ENCODE measurements at regions not wholly inside any gene's neighbourhood (a gene's known extent, or its start where the extent isn't known, plus 50 kb on each side); places are given as distances from the start of the nearest gene placed in this dataset.

DNA sequence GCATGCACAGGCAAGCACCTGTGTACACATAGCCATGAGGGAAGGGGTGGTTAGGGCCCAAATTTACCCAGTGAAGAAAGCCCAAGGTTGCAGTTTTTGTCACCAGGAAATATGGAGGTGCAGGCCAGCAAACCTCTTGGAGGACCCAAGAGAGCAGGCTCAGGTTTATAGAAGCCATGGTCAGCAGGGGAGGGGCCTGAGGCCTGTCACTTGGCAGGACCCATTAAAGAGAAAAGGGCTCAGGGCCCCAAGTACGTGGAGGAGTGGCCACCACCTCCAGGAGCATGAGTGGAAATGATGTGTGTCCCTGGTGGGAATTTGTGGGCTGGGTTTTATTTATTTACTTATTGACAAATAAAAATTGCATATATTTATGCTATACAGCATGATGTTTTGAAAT is 192.9 kb downstream of the HAUS1 start:
- DNase-seq: no peak

DNA sequence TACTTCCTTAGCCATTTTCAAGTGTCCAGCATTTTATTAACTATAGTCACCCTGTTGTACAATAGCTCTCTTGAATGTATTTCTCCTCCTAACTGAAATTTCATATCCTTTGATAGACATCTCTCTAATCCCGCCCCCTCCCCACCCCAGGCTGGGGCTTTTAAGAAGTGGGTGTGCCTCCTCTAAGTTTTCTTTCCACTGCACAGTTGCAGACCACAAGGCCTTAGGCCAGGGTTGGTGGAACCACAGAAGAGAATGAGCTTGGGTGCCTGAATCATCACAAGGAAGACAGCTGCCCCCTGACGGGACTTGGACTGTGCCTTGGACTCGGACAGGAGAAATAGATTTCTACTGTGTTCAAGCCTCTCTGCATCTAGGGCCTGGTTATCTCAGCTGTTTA is 193.4 kb downstream of the HAUS1 start:
- DNase-seq: peak; percentile 78

DNA sequence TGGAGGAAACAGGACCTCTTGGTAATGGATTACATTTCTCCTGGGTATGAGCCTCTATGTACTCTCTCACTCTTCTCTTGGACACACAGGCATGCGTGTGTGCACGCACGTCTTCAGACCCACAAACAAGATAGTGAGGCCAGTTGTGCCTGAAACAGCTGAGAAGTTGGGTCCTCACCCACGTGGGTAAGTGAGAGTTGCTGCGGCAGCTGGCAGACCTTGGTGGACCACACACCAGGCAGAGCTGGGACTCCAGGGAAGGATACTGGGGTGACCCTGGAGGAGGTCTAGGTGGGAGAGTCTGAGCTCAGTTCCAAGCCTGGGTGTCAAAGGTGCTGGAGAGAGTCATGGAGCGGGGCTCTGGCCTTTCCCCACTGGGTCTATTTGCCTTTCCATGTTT is 194.3 kb downstream of the HAUS1 start:
- DNase-seq: no peak

- DNase-seq: no peak
Measured at GRCh38 chr18:46299465-46300008, 195.4 kb downstream of the HAUS1 start.

- no peak for DNase-seq
Measured at GRCh38 chr18:46301081-46301480, 196.9 kb downstream of the HAUS1 start.

DNA sequence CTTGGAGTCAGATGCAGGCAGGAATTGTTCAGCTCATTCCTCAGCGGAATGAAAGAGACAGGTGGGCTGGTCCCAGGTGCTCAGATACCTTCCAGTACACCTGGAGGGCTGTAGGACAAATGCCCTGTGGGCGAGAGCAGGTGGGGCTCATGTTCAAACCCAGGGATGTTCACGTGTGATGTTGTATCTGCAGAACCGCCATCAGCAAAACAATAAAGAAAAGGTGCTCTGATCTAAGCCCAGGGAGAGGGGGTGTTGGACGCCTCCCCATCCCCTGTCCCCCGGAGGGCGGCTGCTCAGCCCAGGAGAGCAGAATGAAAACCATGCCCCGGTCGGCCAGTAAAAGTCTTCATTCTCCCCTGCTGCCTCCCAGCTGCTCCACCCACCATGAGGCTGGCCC is 197.4 kb downstream of the HAUS1 start:
- DNase-seq: no peak

GRCh38 chr18:46302528-46303485 is 198.6 kb downstream of the HAUS1 start:
- DNase-seq: no peak

DNA sequence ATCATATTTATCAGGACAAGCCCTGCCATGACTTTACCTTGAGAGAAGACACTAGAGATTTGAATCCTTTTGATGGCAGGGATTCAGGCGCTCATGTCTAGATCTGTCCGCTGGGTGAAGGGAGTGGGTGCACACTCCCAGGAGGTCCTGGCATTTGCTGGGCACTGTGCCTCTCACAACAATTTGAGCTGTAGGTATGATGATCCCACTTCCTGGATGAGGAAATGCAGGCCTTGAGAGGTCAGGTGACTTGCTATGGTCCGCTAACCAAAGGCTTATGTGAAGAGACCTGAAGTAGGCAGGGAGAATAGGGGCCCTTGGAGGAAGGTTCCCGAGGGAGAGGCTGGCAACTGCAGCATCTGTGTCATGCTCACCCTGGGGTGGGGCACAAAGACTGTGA is 206.1 kb downstream of the HAUS1 start:
- no peak for DNase-seq

DNA sequence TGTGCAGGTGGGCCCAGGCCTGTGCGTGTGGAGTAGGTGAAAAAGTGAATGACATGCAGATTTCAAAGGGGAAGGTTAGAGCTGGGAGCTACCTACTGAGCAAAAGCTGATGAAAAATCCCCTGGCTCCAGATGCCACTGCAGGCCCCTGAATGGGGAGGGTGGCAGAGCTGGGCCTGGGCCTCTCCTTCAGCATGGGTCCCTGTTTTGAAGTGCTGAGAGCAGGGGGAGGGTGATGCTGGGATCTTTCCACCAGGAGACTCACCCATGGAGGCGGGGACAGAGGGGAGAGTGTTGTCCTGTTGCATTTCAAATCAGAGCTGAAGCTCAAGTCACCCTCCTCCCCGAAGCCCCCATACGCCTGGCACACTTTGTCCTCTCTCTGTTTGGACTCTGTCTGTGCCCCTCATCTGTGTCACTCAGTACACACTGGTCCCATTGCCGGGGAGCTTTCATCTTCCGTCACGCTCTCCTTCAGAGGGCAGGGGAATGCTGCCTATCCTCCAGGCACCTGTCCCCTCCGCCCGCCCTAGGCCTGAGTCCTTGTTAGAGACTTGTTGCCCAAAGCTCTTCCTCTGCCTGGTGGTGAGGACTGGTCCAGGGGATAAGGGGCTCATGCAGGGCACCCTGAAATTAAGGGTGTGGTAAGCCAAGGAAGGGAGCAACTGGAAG is 206.6 kb downstream of the HAUS1 start:
- no peak for DNase-seq

- DNase-seq: no peak
Measured at GRCh38 chr18:46311491-46311890, 207.3 kb downstream of the HAUS1 start.

DNA sequence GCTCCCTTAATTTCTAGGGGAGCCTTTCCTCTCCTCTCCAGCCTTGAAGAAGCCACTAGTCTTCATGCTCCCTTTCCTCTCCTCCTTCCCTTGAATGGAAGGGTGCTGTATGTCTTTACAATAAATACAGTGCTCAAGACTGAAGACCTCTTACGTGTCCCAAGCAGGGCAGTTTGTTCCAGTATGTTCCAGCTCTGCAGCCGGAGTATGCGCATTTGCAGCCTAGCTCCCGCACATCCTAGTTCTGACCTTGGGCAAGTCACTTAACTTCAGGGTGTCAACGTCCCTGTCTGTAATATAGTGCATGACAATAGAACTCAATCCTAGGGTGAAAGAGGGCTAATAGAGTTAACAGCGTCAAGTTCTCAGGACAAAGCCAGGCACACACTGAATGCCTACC is 208.0 kb downstream of the HAUS1 start:
- no peak for DNase-seq

DNA sequence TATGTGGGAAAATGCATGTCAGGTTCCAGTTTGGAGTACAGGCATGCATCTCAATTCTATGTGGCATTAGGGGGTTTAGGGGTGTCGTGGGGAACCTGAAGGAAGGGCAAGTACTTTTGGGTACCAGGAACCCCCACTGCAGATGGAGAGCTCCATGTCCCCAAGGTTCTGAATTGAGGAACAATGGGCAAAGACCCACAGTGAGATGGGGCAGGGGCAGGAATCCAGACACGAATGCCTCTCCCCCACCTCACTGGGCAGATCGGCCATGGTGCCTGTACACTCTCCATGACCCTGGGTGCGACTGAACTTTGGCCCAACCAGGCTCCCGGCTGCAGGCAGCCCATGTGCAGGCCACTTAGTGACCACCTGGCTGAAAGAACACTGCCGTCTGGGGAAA is 209.3 kb downstream of the HAUS1 start:
- DNase-seq: no peak

GRCh38 chr18:46314011-46314410 is 209.8 kb downstream of the HAUS1 start:
- DNase-seq: no peak

DNA sequence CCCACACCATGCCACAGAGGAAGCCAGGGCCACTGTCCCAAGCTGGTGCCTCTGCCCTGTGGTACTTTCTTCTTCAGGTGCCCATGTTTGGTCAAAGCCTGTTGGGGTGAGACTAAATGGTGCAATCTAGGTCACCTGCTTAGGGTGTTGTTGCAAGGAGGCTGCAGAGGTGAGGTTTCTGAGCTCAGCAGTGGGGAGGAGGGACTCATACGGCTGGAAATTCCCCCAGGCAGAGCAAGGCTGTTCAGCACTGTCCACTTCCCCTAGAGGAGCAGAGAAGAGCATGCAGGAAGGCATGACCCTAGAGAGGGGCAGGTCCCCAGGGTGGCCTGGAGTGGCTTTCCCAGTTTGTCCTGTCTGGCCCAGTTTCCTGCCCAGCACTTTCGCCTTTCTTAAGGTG is 211.0 kb downstream of the HAUS1 start:
- no peak for DNase-seq

GRCh38 chr18:46318356-46318755 is 214.2 kb downstream of the HAUS1 start:
- DNase-seq: no peak

GRCh38 chr18:46319783-46320182 is 215.6 kb downstream of the HAUS1 start:
- DNase-seq: no peak

GRCh38 chr18:46320297-46320696 is 216.1 kb downstream of the HAUS1 start:
- peak; percentile 16 for DNase-seq

DNA sequence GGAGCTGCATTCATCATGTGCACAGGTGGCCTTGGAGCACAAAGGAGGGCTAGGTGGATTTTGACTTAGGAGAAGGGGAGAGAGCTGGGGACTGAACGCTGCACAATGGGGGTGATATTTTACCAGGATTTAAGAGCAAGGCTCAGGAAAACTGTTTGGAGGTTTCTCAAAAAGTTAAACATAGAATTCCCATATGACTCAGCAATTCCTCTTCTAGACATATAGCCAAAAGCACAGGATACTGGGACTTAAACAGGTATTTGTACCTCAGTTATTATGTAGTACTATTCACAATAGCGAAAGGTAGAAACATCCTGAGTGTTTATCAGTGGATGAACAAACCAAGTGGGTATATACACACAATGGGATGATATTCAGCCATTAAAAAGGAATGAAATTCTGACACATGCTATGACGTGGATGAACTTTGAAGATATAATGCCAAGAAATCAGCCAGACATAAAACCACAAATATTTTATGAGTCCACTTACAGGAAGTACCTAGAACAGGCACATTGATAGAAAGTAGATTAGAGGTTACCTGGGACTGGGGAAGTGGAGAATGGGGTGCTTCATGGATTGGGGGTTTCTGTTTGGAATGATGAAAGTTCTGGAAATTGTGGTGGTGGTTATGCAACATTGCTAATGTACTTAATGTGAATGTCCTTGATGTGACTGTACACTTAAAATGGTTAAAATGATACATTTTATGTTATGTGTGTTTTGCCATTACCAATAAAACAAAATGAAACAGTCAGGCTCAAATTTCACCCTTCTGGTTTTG is 216.9 kb downstream of the HAUS1 start:
- DNase-seq: no peak

GRCh38 chr18:46321955-46322354 is 217.8 kb downstream of the HAUS1 start:
- no peak for DNase-seq

GRCh38 chr18:46322411-46322891 is 218.3 kb downstream of the HAUS1 start:
- no peak for DNase-seq

DNA sequence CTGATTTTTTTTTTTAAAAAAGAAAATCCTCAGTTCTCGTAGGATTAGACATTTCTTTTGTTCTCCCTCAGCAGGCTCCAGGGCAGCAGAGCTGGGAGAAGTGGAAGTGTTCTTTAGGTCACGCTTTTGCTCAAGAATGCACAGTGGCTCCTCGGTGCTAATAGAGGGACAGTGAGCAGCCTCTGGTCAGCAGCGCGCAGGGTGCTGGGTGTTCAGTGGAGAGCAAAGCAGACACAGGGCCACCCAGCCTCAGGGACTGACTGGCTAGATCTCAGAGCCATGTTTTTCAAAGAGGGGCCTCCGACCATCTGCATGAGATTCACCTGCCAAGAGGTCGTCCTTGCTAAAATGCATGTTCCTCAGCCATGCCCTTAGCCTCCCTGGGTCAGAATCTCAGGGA is 218.8 kb downstream of the HAUS1 start:
- DNase-seq: no peak

GRCh38 chr18:46324087-46324955 is 220.1 kb downstream of the HAUS1 start:
- peak; percentile 48 for DNase-seq

Measured in hematopoietic multipotent progenitor cell treated with erythropoietin and hydrocortisone succinate and interleukin-3 and kit ligand, for 8 days (in vitro differentiated cells).